ENCODE measurements at regions not wholly inside any gene's neighbourhood (a gene's known extent, or its start where the extent isn't known, plus 50 kb on each side); places are given as distances from the start of the nearest gene placed in this dataset.

DNA sequence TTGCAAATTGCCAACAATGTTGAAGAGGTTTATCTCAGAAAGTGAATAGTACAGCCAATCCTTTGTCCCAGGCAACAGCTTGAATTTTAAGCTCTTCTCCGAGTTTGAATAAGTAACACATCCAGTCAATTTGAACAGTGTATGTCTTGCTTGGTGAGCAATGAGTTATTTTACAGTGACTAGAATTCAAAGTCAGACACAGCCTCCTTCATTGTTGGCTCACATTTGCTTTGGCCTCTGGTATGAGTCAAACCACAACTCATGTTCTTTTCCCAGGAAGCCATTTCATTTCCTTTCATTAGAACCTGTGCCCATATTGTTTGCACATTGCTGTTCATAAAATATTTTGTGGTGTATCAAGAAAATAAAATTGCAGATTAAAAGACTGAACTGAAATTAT is 622.0 kb upstream of the DAB2 start:
- no peak for DNase-seq

DNA sequence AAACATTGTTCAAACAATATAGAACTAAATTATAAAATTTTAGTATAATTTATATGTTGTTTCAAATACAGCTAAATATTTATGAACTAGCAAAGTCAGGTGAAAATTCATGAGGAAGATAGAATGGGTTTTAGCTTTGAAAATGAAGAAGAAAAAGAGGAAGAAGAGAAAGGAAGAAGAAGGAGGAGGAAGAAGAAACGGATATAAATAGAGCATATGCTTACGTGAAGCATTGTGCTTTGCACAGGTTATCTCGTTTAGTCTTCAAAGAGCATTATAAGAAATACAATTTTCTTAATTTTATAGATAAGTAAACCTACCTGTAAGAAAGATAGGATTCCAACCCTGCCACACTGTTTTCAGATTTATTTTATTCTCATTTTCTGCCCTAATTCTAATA is 620.6 kb upstream of the DAB2 start:
- no peak for DNase-seq

DNA sequence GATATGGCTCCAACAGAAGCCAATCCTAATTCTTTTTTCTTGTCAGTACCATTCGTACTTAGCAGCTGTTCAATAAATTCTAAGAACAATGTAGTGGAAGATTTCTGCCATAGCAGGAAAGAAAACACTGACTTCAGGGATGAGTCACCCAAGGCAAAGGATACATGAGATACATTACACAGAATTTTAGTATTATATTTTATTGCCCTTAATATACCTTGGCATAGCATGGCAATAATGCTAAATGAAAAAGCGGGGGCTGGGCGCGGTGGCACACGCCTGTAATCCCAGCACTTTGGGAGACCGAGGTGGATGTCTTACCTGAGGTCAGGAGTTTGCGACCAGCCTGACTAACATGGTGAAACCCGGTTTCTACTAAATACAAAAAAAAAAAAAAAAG is 619.1 kb upstream of the DAB2 start:
- no peak for DNase-seq

GRCh38 chr5:40041452-40041851 is 616.7 kb upstream of the DAB2 start:
- DNase-seq, result no peak

DNA sequence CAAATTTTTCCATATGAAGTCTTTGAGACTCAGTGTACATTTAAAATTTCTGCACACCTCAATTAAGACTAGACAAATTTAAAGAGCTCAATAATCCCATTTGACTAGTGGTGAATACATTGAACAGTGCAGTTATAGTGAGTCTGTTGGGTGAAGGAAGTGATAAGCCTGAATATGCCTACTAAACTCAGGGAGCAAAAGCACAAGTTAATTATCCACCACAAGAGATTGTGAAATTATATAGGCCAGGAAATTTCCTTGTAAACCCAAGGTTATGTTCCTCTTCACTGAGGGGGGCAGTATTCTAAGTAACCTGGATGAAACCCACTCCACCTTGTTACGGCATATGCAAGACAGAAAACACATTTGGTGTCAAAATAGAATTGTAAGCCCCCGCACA is 612.9 kb upstream of the DAB2 start:
- no peak for DNase-seq

DNA sequence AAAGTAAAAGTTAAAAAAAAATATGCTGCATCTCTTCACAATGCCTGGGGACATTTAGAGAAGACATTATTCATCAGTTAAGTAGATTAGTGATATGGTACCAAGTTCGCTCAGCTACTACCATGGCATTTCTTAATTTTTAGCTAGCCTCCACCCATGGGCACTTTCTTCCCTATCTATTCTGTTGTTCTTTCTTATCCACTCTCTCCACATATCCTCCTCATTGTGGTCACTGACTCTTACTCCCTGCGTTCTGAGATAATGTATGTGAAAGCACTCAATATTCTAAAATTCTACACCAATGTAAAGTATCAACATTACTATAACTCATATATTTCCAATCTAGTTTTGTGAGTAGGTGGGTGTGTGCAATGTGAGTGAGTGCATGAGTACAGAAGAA is 609.7 kb upstream of the DAB2 start:
- no peak for DNase-seq

DNA sequence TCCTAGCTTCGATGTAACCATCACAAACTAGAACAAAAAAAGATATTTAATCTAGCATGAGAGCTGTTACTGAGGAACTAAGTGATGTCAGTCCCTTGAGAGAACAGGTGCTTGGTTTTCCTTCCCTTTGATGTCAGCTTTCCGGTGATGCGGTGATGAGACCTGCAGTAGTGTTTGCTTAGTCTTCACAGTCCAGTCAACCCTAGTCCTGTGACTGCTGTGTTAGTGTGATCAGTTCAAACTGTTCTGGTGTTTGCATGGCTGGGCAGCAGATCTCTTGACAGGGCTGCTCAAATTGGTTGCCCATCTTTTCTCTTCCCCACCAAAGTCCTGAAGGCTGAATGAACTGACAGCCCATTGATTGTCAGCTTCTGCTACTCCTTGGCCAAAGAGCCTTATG is 608.6 kb upstream of the DAB2 start:
- no peak for DNase-seq

DNA sequence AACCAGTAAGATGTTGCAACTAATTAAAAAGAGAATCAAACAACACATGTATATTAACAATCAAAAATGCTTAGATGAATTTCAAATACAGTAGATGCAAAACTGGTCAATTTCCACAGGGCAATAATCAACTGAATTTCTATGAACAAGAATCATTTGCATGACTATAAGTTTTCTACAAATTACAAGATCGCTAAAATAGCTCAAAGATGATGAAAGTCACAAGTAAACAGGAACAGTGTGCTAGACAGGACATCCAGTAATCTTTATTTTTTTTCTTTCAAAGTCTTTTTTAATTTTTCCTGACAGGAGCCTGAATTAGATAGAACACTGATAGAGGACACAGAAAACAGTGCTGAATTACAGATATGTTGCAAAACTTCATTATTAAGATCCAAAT is 608.2 kb upstream of the DAB2 start:
- DNase-seq, result no peak

DNA sequence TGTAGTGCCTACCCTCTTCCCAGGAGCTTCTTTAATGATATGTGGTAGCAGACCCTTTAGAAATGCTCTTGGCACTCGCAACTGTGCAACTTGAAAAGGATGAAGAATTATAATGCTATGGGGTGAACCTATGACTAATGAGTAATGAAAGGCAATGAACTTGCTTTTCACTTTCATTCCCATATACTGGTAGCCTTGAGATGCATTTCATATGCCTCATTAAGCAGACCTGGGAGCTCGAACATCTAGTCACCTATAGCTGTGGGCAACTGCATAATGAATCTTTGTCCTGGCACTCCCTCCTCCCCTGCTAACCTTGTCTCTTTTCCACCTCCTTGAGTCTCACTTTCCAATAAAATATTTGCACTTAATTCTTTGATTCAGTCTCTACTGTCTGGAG is 605.9 kb upstream of the DAB2 start:
- DNase-seq, result no peak

DNA sequence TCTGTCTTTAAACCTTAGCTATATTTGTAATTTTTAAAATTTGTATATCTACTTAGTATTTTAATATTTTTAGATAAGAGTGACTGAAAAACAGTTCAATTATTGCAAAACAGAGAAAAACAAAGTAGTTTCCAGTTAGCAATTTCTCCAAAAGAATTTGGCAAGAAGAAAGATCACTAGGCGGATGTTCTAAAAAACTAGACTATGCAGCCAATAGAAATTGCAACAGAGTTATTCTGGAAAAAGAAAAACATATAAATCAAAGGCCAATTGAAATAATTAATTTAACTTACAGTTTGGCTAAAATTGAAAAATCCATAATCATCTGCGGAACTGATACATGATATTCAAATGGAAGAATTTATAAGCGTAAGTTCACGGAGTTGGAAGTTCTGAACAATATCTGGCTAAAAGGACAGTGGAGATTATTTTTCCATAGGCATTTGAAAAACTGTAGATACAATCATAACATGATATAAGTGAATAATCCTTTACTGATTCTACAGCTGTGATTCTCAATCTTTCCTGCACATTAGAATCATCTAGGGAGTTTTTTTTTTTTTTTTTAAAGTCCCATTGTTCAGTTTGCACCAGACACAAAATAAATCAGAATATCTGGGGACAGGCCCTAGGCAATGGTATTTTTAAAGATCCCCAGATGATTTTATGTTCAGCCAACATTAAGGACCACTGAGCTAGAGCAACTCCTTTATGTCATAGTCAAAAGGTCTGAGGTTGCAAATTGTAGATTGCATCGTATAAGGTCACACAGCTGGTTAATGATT is 605.1 kb upstream of the DAB2 start:
- no peak for DNase-seq

GRCh38 chr5:40027400-40027799 is 602.6 kb upstream of the DAB2 start:
- DNase-seq, result no peak

DNA sequence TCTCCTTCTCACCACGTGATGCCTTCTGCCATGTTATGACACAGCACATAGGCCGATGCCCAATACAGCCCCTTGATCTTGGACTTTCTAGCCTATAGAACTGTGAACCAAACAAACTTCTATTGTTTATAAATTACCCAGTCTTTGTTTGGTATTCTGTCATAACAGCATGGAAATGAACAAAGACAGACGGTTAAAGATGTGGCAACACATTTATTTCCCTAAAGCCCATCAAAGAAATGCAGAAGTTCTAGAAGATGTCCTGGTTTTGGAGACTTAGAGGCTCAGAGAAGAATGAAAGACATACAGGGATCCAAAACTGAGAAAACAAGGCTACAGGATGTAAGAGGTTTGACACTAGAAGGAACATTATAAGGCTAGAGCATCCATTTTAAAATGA is 600.8 kb upstream of the DAB2 start:
- no peak for DNase-seq

GRCh38 chr5:40022057-40022456 is 597.3 kb upstream of the DAB2 start:
- no peak for DNase-seq

- DNase-seq, result no peak
Observed at GRCh38 chr5:40021007-40021406, 596.2 kb upstream of the DAB2 start.

DNA sequence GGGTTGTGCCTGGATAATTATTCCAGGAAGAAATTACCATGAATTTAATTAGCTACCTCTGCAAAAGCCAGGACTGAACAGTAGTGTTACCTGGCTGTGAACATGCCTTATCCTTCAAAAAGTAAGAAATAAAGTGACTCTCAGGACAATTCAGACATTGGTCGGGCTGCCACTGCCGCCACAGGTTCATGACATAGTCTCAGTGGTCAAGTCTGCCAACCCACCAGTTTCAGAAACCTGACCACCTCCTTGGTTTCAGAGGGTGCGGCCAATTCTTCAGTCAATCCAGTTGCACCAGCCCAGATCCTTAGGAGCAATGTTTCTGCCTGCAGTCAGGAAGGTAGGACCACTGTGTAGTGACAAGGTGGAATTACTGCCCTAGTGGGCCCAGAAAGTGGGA is 593.1 kb upstream of the DAB2 start:
- DNase-seq, result no peak

DNA sequence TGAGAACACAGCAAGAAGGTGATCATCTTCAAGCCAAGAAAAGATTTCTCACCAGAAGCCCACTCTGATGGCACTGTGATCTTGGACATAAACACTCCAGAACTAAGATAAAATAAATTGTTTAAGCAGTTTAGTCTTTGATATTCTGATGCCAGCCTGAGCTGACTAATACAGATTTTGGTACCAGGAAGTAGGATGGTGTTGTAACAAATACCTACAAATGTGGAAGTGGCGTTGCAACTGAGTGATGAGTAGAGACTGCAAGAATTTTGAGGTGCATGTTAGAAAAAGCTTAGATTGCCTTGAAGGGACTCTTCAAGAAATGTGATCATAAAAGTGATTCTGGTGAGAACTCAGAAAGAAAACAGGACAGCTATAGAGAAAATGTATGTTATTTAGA is 592.4 kb upstream of the DAB2 start:
- no peak for DNase-seq

GRCh38 chr5:40010436-40010835 is 585.7 kb upstream of the DAB2 start:
- no peak for DNase-seq

DNA sequence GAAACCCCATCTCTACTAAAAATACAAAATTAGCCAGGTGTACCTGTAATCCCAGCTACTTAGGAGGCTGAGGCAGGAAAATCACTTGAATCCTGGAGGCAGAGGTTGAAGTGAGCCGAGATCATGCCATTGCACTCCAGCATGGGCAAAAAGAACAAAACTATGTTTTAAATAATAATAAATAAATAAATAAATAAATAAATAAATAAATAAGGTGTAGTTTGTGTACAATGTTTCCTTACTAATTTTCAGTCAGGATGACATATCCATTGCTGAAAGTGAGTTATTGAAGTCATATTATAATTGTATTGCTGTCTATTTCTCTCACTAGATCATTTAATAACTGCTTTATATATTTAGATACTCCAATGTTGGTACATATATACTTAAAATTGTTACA is 581.5 kb upstream of the DAB2 start:
- DNase-seq, result no peak

- DNase-seq, result no peak
Observed at GRCh38 chr5:40001796-40002195, 577.0 kb upstream of the DAB2 start.

- DNase-seq, result no peak
Observed at GRCh38 chr5:39998518-39998917, 573.7 kb upstream of the DAB2 start.

- DNase-seq, result no peak
Observed at GRCh38 chr5:39995990-39996389, 571.2 kb upstream of the DAB2 start.

GRCh38 chr5:39992617-39993202 is 567.9 kb upstream of the DAB2 start:
- DNase-seq, result no peak

DNA sequence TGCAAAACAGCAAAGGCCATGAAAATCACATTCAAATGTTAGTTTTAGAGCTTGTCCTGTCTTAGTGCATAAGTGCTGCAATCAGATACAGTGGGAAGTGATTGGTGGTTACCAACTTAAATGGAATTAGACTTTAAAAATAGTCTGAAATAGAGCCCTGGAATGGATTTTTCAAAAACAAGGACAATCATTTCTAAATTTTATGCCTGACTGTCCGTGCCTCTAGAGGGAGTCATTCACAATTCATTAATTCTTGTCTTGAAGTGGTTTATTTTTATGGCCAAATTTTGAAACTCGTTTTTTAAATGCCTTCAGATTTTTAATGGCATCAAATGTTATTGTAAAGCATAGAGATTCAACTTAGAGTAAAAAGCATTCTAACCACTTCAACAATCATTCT is 561.8 kb upstream of the DAB2 start:
- no peak for DNase-seq

DNA sequence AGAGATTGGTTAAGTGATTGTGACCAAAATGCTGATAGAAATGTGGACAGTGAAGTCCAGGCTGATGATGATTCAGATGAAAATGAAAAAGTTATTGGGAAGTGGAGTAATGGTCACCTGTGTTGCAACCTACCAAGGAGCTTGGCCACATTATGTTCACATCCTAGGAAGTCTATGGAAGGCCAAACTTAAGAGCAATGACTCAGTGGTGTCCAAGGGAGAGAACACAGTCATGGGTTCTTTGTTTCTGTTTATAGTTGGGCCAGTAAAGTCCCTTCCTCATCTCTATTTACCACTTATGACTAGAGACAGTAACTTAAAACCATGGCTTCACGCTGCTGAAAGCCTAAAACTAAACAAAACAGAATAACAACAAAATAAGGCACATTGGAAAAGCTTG is 555.3 kb upstream of the DAB2 start:
- no peak for DNase-seq

Measured in hypothalamus (tissue), 51 donors.